ENCODE measurements at regions not wholly inside any gene's neighbourhood (a gene's known extent, or its start where the extent isn't known, plus 50 kb on each side); places are given as distances from the start of the nearest gene placed in this dataset.

DNA sequence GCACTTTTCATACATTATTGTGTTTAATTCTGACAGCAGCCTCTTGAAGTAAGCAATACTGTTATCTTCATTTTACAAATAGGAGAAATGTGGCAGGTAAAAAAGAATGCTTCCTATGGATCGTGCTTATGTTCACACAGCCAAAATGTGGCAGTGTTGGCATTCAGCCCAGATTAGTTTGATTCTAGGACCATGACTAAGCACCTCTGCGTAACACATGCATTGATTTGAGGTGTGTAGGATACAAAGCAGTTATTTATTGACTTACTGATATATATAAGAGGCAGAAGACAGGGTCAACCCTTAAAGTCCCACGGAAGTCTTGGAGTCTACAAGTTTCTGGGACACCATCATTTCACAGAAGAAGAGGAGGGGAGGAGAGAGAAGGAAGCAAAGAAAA, 1144.4 kb upstream of the GOT2 start (continued):
- TF ChIP-seq GABPA (IDR thresholded peaks at IDR 0.05; ENCODE audit: low read depth) (no peak), ZBTB33 (IDR thresholded peaks at IDR 0.05; ENCODE audit: borderline replicate concordance, low read depth) (no peak), NRF1 (IDR thresholded peaks at IDR 0.05; ENCODE audit: low read depth, low read length) (no peak), MXI1 (IDR thresholded peaks at IDR 0.05; ENCODE audit: low read depth, low read length) (no peak), TEAD4 (IDR thresholded peaks at IDR 0.05; ENCODE audit: borderline replicate concordance, insufficient read depth) (no peak), CHD2 (IDR thresholded peaks at IDR 0.05; ENCODE audit: low read length, partially characterized antibody) (no peak), NFIC (IDR thresholded peaks at IDR 0.05; ENCODE audit: borderline replicate concordance) (no peak), EP300 (IDR thresholded peaks at IDR 0.05; ENCODE audit: borderline replicate concordance in 1 of 2, low read depth in 1 of 2, low read length in 1 of 2) (no peak), MEF2A (IDR thresholded peaks at IDR 0.05; ENCODE audit: borderline replicate concordance, low read depth) (no peak)

DNA sequence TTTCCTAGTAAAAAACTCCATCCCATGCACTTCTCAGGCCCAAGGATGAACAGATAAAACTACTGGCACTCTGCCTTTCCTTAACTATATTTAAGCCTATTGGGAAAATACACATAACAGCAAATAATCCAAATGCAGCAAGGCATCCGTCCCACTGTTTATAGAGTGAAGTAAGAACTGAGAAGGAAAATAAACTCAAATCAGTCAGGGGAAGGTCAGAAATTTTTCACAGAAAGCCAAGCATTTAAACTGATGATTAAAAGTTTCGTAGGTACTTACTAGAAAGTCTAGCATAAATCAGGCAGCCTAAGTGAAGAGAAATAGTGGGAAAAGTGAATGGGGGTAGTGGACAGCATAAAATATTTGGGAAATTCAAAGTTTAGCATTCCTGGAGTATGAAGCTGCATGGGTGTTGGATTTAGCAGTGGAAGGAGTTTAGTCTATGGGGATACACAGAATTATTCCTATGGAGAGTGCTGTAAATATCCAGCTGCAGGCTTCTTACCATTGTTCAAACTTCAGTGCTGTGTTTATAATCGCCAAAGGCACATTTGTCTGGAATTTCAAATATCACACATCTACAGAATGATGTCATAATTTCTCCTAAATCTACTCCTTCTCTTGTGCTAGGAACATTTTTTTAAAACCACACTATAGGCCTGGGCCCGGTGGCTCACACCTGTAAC, 1131.0 kb upstream of the GOT2 start:
- TF ChIP-seq TCF12 (IDR thresholded peaks at IDR 0.05) (no peak), GATA2 (CRISPR knock-in tag; IDR thresholded peaks at IDR 0.05) (no peak), RAD21 (IDR thresholded peaks at IDR 0.05; ENCODE audit: low read length) (no peak), YY1 (IDR thresholded peaks at IDR 0.05; ENCODE audit: low read depth) (no peak), JUND (IDR thresholded peaks at IDR 0.05) (no peak), RCOR1 (IDR thresholded peaks at IDR 0.05; ENCODE audit: low read length) (no peak), FOXM1 (IDR thresholded peaks at IDR 0.05; ENCODE audit: low read depth) (no peak), PBX3 (IDR thresholded peaks at IDR 0.05) (no peak)
- H3K27ac ChIP-seq (ENCODE audit: low read depth in 2 of 2, low read length in 1 of 2) = no peak overlapping the region
- ChIA-PET CTCF (no interaction called here), POLR2A (no interaction called here)
- H4K20me1 ChIP-seq (ENCODE audit: insufficient read depth) = no peaks in the 10 kb centered on the region
- 24% methylated on average over 4 of the region's 4 CpGs for WGBS (ENCODE audit: low lambda C conversion rate)
- H3K36me3 ChIP-seq (replicated peaks in 1 of 2; ENCODE audit: control insufficient read depth in 1 of 2, insufficient read depth in 2 of 2, low read length in 1 of 2) = no peaks in the 10 kb centered on the region
- no peak for DNase-seq
- H3K4me3 ChIP-seq (ENCODE audit: low read depth in 2 of 2, low read length in 1 of 2) = no peak overlapping the region
- no peaks in the 10 kb centered on the region for H3K9me2 ChIP-seq
- no peaks in the 10 kb centered on the region for H3K27me3 ChIP-seq (ENCODE audit: insufficient read depth)
- H2AFZ ChIP-seq (ENCODE audit: low read depth) = no peak overlapping the region
- H3K79me2 ChIP-seq (ENCODE audit: insufficient read depth) = no peaks in the 10 kb centered on the region
- H3K9ac ChIP-seq = no peak overlapping the region
- no peaks in the 10 kb centered on the region for H3K4me1 ChIP-seq (ENCODE audit: control insufficient read depth in 1 of 2, insufficient read depth in 2 of 2, low read depth in 1 of 2, low read length in 1 of 2)
- H3F3A ChIP-seq (replicated peaks; ENCODE audit: insufficient read depth) = no peaks in the 10 kb centered on the region
- H3K9me3 ChIP-seq = no peaks in the 10 kb centered on the region
- no peak overlapping the region for H3K4me2 ChIP-seq

Measured in SK-N-SH (cell line).